HCT116 (cell line): ENCODE measurements at regions not wholly inside any gene's neighbourhood (a gene's known extent, or its start where the extent isn't known, plus 50 kb on each side); places are given as distances from the start of the nearest gene placed in this dataset.

Experiments used
- ATAC-seq: fragments of 200-7000 bp; cut with Tn5 transposase; 2 replicates; pipeline ENCODE4 v1.9.1; 2020; ENCODE audit warnings: mild to moderate bottlenecking, moderate library complexity
- BruUV-seq: library from RNA; stranded (reverse); fragments of 400-500 nt; replicated peaks from 2 replicates; lab custom pipeline; 2021; lab: Mats Ljungman, UMichigan
- CTCF ChIA-PET: fragments of 300-600 bp; sonication (Branson Sonifier 250); formaldehyde crosslinking; loops from one replicate; lab custom pipeline; 2021; ENCODE audit warnings: antibody characterized with exemption; lab: Charles Lee
- POLR2A ChIA-PET: fragments of 300-600, 350-600 bp; sonication (Branson Sonifier 250); formaldehyde crosslinking; loops from one replicate; lab custom pipeline; 2021; ENCODE audit warnings: antibody characterized with exemption; lab: Charles Lee
- RAD21 ChIA-PET, 2 experiments: fragments of 300-600 bp; sonication (Branson Sonifier 250); formaldehyde crosslinking; loops; one replicate each; lab custom pipeline; 2023; ENCODE audit warnings: low total read pairs in 2 of 2; ENCODE audit not compliant: uncharacterized antibody in 2 of 2, unreplicated experiment in 2 of 2, low non-redundant PET in 1 of 2; lab: Charles Lee
- DNase-seq: peaks from one replicate; pipeline ENCODE4 v3.0.0-alpha.2; 2010; ENCODE audit warnings: low read depth, low spot score
- H2AFZ ChIP-seq: fragments of 200-600 bp; shearing (Covaris generic), sonication (generic); 2 replicates; pipeline ENCODE4 v1.6.1; 2017; ENCODE audit warnings: low read depth, mixed run types, mixed read lengths, antibody characterized with exemption, low read length; ENCODE audit not compliant: poor library complexity, severe bottlenecking
- H3K27ac ChIP-seq: 2 replicates; pipeline ENCODE4 v1.5.1; 2012; ENCODE audit warnings: low read depth, low read length
- H3K27me3 ChIP-seq: fragments of 200-600 bp; sonication (generic); 2 replicates; pipeline ENCODE4 v1.6.1; 2016; ENCODE audit warnings: mixed run types, low read length, mixed read lengths; ENCODE audit not compliant: insufficient read depth
- H3K36me3 ChIP-seq, 2 experiments: fragments of 200-500 bp in 1 of 2; fragments of 200-600 bp in 1 of 2; sonication (Bioruptor generic) in 1 of 2; sonication (generic) in 1 of 2; 2 replicates each; pipeline versions ENCODE4 v1.5.1 to v1.6.1; 2014 to 2016; ENCODE audit warnings: low read length in 2 of 2, inconsistent platforms in 1 of 2, mixed read lengths in 1 of 2, mixed run types in 1 of 2; ENCODE audit not compliant: insufficient read depth in 2 of 2, control insufficient read depth in 1 of 2
- H3K4me1 ChIP-seq, 2 experiments: fragments of 200-600 bp in 1 of 2; sonication (generic) in 1 of 2; 2 replicates each; pipeline versions ENCODE4 v1.5.1 to v1.6.1; 2012 to 2017; ENCODE audit warnings: low read length in 2 of 2, inconsistent platforms in 1 of 2, mild to moderate bottlenecking in 1 of 2, mixed read lengths in 1 of 2, mixed run types in 1 of 2, moderate library complexity in 1 of 2; ENCODE audit not compliant: insufficient read depth in 2 of 2, control insufficient read depth in 1 of 2
- H3K4me2 ChIP-seq: fragments of 200-600 bp; sonication (generic); 2 replicates; pipeline ENCODE4 v1.6.1; 2017; ENCODE audit warnings: mixed run types, low read length, mixed read lengths
- H3K4me3 ChIP-seq, 2 experiments: fragments of 200-600 bp in 1 of 2; sonication (generic) in 1 of 2; replicated peaks in 1 of 2; 2 replicates each; pipeline ENCODE4 v1.5.1; 2011 to 2016; ENCODE audit warnings: low read length in 2 of 2, control low read depth in 1 of 2, low read depth in 1 of 2, mild to moderate bottlenecking in 1 of 2, mixed read lengths in 1 of 2, mixed run types in 1 of 2
- H3K79me2 ChIP-seq: fragments of 200-600 bp; sonication (generic); 2 replicates; pipeline ENCODE4 v1.6.1; 2017; ENCODE audit warnings: mild to moderate bottlenecking, mixed run types, low read length, moderate library complexity, mixed read lengths; ENCODE audit not compliant: insufficient read depth
- H3K9ac ChIP-seq: fragments of 200-600 bp; sonication (generic); 2 replicates; pipeline ENCODE4 v1.6.1; 2016; ENCODE audit warnings: low read length, mixed read lengths
- H3K9me2 ChIP-seq: fragments of 200-600 bp; sonication (generic), shearing (Covaris generic); 2 replicates; pipeline ENCODE4 v1.6.1; 2017; ENCODE audit warnings: mixed run types, mild to moderate bottlenecking, moderate library complexity; ENCODE audit not compliant: insufficient read depth
- H3K9me3 ChIP-seq, 2 experiments: fragments of 200-500 bp in 1 of 2; fragments of 200-600 bp in 1 of 2; sonication (Bioruptor generic) in 1 of 2; sonication (generic) in 1 of 2; 2 replicates each; pipeline ENCODE4 v1.6.1; 2014 to 2017; ENCODE audit warnings: low read length in 2 of 2, mixed read lengths in 2 of 2, inconsistent platforms in 1 of 2, low read depth in 1 of 2, mild to moderate bottlenecking in 1 of 2, mixed run types in 1 of 2, moderate library complexity in 1 of 2; ENCODE audit not compliant: control insufficient read depth in 1 of 2, insufficient read depth in 1 of 2
- H4K20me1 ChIP-seq: fragments of 200-600 bp; sonication (generic), shearing (Covaris generic); 2 replicates; pipeline ENCODE4 v1.6.1; 2017; ENCODE audit warnings: mixed run types, mild to moderate bottlenecking, moderate library complexity; ENCODE audit not compliant: insufficient read depth
- ATF3 ChIP-seq: IDR thresholded peaks from 2 replicates; pipeline ENCODE4 v1.6.1; 2012
- CBX3 ChIP-seq: IDR thresholded peaks from 2 replicates; pipeline ENCODE4 v1.6.1; 2012; ENCODE audit warnings: low read depth
- CEBPB ChIP-seq: IDR thresholded peaks from 2 replicates; pipeline ENCODE4 v1.6.1; 2012; ENCODE audit warnings: low read depth
- CTCF ChIP-seq, 3 experiments: fragments of 200-600 bp in 1 of 3; sonication (generic) in 1 of 3; IDR thresholded peaks in 2 of 3; conservative IDR thresholded peaks in 1 of 3; 2 replicates each; pipeline ENCODE4 v1.5.1; 2012 to 2017; ENCODE audit warnings: low read depth in 2 of 3, low read length in 2 of 3, antibody characterized with exemption in 1 of 3, borderline replicate concordance in 1 of 3, control low read depth in 1 of 3, mild to moderate bottlenecking in 1 of 3, mixed read lengths in 1 of 3, mixed run types in 1 of 3, moderate library complexity in 1 of 3; ENCODE audit not compliant: insufficient read depth in 1 of 3
- EGR1 ChIP-seq: IDR thresholded peaks from 2 replicates; pipeline ENCODE4 v1.6.1; 2012; ENCODE audit warnings: low read depth
- EZH2 ChIP-seq: fragments of 200-600 bp; sonication (generic); IDR thresholded peaks from 2 replicates; pipeline ENCODE4 v1.6.1; 2017; ENCODE audit warnings: antibody characterized with exemption, mixed run types
- FOSL1 ChIP-seq: IDR thresholded peaks from 2 replicates; pipeline ENCODE4 v1.6.1; 2012; ENCODE audit warnings: low read depth
- JUND ChIP-seq: IDR thresholded peaks from 2 replicates; pipeline ENCODE4 v1.6.1; 2012
- MAX ChIP-seq: IDR thresholded peaks from 2 replicates; pipeline ENCODE4 v1.6.1; 2012
- POLR2AphosphoS5 ChIP-seq: IDR thresholded peaks from 2 replicates; pipeline ENCODE4 v1.6.1; 2011; ENCODE audit warnings: mild to moderate bottlenecking, low read depth, low read length, moderate library complexity
- RAD21 ChIP-seq: IDR thresholded peaks from 2 replicates; pipeline ENCODE4 v1.6.1; 2012; ENCODE audit warnings: low read depth, mild to moderate bottlenecking
- REST ChIP-seq: IDR thresholded peaks from 2 replicates; pipeline ENCODE4 v1.6.1; 2012; ENCODE audit warnings: low read depth
- SIN3A ChIP-seq: IDR thresholded peaks from 2 replicates; pipeline ENCODE4 v1.6.1; 2012; ENCODE audit warnings: low read depth
- SP1 ChIP-seq: IDR thresholded peaks from 2 replicates; pipeline ENCODE4 v1.6.1; 2012; ENCODE audit warnings: low read depth
- SRF ChIP-seq: IDR thresholded peaks from 2 replicates; pipeline ENCODE4 v1.6.1; 2012; ENCODE audit warnings: low read depth
- YY1 ChIP-seq: IDR thresholded peaks from 2 replicates; pipeline ENCODE4 v1.6.1; 2011; ENCODE audit warnings: low read length, low read depth, moderate library complexity, mild to moderate bottlenecking; ENCODE audit not compliant: insufficient replicate concordance; ENCODE audit errors: extremely low read depth
- intact Hi-C: fragments of 100-400 bp; cut with micrococcal nuclease; formaldehyde crosslinking; loops from 2 replicates; pipeline ENCODE4 v1.10.0; 2022

- Histone ChIP-seq H3K9me3 (peaks cover 5% of the 10 kb centered on the region in 2 experiments; a peak in 2 of 4 replicates), H3K9me2 (no peaks in the 10 kb centered on the region), H2AFZ (no peak overlapping the region), H3K4me3 (no peak overlapping the region), H3K27ac (no peak overlapping the region), H3K36me3 (no peaks in the 10 kb centered on the region), H3K4me1 (no peaks in the 10 kb centered on the region), H4K20me1 (no peaks in the 10 kb centered on the region), H3K79me2 (no peaks in the 10 kb centered on the region), H3K27me3 (no peaks in the 10 kb centered on the region), H3K9ac (no peak overlapping the region), H3K4me2 (no peak overlapping the region)
- no TSS peak for BruUV-seq
- CTCF ChIA-PET: no interaction called here
- POLR2A ChIA-PET: no interaction called here
- intact Hi-C loops: no loop called here
- RAD21 ChIA-PET: no interaction called here
- DNase-seq: no peak
- TF ChIP-seq CTCF (IDR thresholded peaks at IDR 0.05 in 2 of 3, conservative IDR thresholded peaks at IDR 0.05 in 1 of 3; ENCODE audit: borderline replicate concordance in 1 of 3, insufficient read depth in 1 of 3, low read depth in 2 of 3, low read length in 2 of 3): no peak
- no peak for TF ChIP-seq CEBPB
- no peak for TF ChIP-seq POLR2AphosphoS5
- TF ChIP-seq EGR1: no peak
- no peak for TF ChIP-seq EZH2
- no peak for TF ChIP-seq FOSL1
- TF ChIP-seq JUND: no peak
- ATAC-seq: no peak
Observed at GRCh38 chr11:97557399-97557798, 1167.6 kb downstream of the JRKL start.

- Histone ChIP-seq H3K27me3 (no peaks in the 10 kb centered on the region), H3K4me2 (no peak overlapping the region), H3K36me3 (no peaks in the 10 kb centered on the region), H2AFZ (no peak overlapping the region), H4K20me1 (no peaks in the 10 kb centered on the region), H3K27ac (no peak overlapping the region), H3K4me1 (no peaks in the 10 kb centered on the region), H3K9ac (no peak overlapping the region), H3K9me2 (no peaks in the 10 kb centered on the region), H3K4me3 (no peak overlapping the region), H3K9me3 (peaks cover 7 to 10% of the 10 kb centered on the region in 2 experiments; a peak in 2 of 4 replicates), H3K79me2 (no peaks in the 10 kb centered on the region)
- no peak for ATAC-seq
- ChIA-PET CTCF (no interaction called here), POLR2A (no interaction called here), RAD21 (no interaction called here)
- no TSS peak for BruUV-seq
- DNase-seq: no peak
- intact Hi-C loops: no loop called here
- no peak for TF ChIP-seq FOSL1
- TF ChIP-seq EGR1: no peak
- TF ChIP-seq YY1: no peak
- TF ChIP-seq CBX3: no peak
- TF ChIP-seq JUND: no peak
- no peak for TF ChIP-seq SIN3A
- TF ChIP-seq ATF3: no peak
- TF ChIP-seq SP1: no peak
- no peak for TF ChIP-seq SRF
- TF ChIP-seq MAX: no peak
- no peak for TF ChIP-seq REST
- TF ChIP-seq RAD21: no peak
Observed at GRCh38 chr11:97567801-97568200, 1178.0 kb downstream of the JRKL start.
